NCI-H1417 (cell line): ENCODE measurements at regions not wholly inside any gene's neighbourhood (a gene's known extent, or its start where the extent isn't known, plus 50 kb on each side); places are given as distances from the start of the nearest gene placed in this dataset.
"Not testable (repeated sequence)": the region's sequence is repeated elsewhere in the genome, so short reads cannot be mapped to it uniquely, and the experiment has no call there.

Experiments
- DNase-seq, 3 experiments: peaks; one replicate each; lab custom pipeline; 2025; lab: John Stamatoyannopoulos, UW

DNA sequence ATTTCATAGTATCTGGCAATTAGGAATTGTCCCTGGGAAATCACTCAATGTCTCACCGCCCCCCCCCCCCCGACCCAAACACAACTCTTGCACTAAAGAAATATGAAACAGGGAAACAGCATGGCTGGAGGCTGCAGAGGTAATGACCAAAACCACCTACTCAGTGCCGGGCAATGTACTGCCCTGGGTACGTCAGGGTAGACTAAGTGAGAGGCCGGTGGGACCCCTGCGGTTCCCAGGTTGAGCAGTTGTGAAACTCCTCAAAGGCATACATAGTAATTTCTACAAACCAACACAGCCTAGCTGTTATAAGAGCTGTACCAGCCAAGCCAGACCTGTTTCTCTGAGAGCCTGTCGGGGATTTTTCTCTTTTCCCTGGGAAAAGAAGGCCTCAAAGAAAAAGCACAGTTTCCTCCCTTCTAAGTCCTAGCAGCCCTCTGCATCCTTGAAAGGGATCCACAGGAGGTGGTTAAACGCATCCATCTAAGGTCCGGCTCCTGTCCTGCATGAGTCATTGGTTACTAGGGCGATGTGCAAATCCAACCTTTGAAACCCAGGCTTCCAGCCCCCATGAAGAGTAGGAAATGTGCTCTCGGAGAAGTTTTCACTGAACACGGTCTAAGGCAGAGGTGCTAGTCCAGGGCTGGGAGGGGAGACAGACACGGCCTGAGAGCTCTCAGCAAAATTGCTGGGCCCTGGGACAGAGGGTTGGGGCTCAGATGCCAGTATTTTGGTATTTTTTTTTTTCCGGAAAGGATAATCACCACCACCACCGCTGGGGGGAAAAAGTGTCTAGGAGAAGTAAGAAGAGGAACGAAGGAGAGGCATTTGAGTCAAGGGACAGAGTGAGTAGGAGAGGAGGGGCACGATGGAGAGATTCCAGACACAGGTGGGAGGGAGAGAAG lies 172.8 kb downstream of the ATP6V0E2 start:
- peak in 1 of 3 experiments; percentile 35 for DNase-seq

DNA sequence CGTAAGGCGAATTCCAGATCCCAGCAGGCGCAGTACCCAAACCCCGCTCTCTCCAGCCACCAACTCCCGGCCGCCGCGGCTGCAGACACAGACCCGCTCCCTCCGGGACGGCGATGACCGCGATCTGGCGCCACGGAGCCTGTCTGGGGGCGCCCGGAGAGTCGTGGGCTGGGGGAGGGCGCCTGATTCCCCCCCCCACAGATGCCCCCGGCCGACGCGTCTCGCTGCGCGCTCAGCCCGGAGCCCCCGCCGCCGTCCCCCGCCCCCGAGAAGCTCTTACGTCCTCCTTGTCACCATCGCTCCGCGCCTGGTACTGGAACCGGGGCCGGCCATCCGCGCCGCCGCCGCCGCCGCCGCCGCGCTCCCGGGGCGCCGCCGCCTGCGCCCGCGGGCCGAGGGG lies 173.6 kb downstream of the ATP6V0E2 start:
- DNase-seq, result peak in 2 of 3 experiments; percentile 55 to 56

- peak; percentile 7 to 56 (median 55) for DNase-seq
These were observed 174.0 kb downstream of the ATP6V0E2 start for GRCh38 chr7:150047772-150048171.

DNA sequence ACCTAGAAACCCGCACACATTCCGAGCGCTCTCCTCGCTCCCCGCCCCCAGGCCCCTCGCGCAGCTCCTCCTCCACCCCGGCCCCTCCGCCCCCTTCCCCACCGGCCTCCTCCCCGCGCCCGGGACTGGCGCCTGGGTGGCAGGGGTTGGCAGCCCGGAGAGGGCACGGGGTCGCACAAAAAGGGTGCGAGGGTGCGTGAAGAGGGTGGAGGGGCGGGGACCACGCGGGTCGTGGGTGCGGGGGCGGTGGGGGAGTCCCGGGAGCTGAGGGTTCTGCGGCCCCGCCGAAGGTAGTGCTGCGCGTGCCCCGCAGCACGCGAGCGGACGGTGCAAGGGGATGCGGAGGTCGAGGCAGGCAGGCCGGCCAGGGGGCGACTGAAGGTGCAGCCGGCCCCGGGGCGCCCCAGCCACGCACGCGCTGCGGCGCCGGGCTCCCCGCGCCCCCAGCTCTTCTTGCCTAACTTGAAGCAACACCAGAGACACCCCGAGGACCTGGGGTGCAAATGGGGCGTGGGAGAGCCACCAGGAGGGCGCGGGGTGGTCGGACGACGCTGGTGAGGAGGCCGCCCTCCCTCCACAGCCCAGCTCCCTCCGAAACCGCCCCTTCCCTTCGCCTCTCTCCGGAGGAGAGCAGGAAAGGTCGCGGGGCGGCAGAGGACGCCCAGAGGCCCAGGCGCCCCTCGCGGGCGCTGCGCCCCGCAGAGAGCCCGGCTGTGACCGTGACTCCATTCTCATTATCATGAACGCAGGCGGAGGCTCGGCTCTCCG lies 174.7 kb downstream of the ATP6V0E2 start:
- DNase-seq, result peak in 2 of 3 experiments; percentile 51 to 62

- DNase-seq, result peak in 2 of 3 experiments; percentile 39 to 51
These were observed 175.4 kb downstream of the ATP6V0E2 start for GRCh38 chr7:150049012-150049655.

DNA sequence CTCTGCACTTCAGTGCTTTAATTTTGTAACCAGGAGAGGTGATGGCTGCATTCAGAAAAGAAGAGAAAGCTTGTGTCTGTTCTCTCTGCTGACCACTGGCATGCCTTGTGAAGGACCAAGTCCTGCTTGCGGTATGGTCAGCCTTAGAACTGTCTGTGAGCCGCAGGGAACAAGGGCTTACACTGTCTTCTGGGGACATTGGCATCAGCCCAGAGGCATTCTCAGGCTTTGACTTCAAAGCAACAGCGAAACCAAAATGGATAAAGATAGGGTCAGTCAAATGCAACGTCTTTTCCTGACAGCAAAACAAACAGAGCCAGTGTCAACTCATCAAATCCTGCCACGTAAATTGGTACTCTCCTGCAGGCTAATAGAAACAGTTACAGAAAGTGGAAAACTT lies 179.6 kb downstream of the ATP6V0E2 start:
- DNase-seq, result not testable (repeated sequence)

DNA sequence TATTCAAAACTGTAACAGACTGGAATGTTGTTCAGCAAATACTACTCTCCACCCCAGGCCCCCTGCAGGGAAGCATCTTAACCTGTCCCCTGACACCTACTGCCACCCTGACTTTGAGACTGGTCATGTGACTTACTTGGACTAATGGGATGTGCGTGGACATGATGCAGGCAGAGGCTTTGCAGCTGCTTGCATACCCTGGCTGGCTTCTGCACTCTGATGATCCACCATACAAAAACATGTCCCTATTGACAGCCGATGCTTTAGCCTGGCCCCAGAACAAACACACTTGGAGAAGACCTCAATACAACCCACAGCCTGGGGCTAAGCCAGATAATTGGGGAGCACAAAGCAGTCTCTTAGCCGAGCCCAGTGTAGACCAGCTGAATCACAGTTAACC lies 180.5 kb downstream of the ATP6V0E2 start:
- DNase-seq, result peak in 1 of 3 experiments; percentile 18

DNA sequence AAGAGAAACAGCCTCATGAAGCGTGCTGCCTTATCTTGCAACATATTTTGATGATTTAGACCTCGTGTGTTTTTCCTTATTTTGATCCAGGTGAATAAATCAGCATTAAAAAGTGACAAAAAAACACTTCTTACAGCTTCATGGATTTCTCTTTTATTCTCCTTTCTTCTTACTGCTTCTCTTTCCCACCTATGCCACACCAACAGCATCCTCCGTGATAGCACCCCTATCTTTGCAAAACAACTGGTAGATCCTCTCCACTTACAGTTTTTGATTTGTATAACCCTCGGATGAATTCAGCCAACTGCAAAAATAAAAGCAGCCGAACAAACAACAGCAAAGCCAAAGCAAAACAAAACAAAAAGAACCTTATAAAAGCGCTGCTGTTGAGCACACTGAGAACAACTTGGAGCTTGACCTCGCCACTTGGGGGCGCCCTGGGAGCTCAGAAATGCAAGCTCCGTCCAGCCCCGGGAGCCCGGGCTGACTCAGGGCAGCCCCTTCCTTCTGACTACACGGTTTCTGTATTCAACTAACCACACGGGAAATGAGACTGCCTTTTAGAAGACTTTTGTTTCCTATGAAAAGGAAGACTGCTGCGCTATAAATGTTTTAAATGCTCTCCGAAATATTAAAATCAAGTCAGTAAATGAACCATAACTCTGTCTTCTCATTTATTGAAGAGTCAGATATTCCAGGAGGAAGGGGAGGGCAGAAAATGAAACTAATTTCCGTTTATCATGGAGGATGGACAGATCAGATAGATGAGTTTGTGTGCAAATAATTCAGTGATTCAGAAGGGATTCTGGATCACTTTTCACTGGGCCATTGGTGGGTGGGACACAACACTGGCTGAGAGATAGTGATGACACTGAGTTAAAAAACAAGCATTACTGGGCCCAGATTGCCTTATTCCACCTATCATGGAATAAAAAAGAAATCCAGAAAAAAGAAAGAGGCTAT lies 186.8 kb downstream of the ATP6V0E2 start:
- not testable (repeated sequence) for DNase-seq

GRCh38 chr7:150063195-150063594 lies 189.4 kb downstream of the ATP6V0E2 start:
- not testable (repeated sequence) for DNase-seq

GRCh38 chr7:150069555-150070313 lies 196.0 kb downstream of the ATP6V0E2 start:
- DNase-seq, result not testable (repeated sequence)

- not testable (repeated sequence) for DNase-seq
These were observed 203.8 kb downstream of the ATP6V0E2 start for GRCh38 chr7:150077543-150077942.

GRCh38 chr7:150081865-150082264 lies 208.1 kb downstream of the ATP6V0E2 start:
- DNase-seq, result not testable (repeated sequence)

DNA sequence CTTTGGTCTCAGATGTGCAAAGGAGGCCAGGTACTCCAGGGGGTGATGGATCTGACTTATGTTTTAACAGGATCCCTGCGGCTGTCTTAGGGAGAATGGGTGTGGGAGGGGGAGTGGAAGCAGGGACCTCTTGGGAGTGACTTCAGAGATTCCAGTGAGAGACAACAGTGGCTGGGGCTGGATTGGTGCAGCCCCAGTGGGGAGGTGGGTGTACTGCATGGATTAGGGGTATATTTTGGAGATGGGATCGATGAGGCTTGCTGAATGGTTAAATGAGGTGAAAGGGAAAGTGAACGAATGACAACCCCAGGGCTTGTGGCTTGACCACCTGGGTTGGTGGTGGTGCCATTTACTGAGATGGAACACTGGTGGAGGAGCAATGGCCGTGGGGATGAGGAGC lies 211.0 kb downstream of the ATP6V0E2 start:
- not testable (repeated sequence) for DNase-seq

GRCh38 chr7:150087478-150087877 lies 213.7 kb downstream of the ATP6V0E2 start:
- DNase-seq, result not testable (repeated sequence)

GRCh38 chr7:150089139-150089538 lies 215.4 kb downstream of the ATP6V0E2 start:
- DNase-seq, result not testable (repeated sequence)

GRCh38 chr7:150090776-150091175 lies 217.0 kb downstream of the ATP6V0E2 start:
- peak in 2 of 3 experiments; percentile 15 to 28 for DNase-seq

DNA sequence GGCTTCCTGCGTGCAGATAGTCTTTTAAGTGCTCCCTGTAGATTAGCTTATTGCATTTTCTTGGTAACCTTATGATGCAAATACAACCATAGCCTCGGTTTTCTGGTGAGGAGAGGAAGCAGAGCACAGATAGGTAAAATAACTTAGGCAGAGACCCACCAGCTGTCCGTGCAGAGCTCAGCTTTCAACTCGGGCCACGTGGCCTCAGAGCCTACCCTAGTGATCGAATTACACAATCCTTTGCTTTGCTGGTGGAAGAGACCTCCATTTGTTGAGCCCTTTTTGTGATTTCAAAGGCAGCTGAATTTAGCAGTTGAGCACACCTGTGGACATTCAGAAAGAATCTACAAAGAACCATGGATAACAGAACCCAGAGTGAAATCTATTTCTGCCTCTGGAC lies 220.1 kb downstream of the ATP6V0E2 start:
- DNase-seq, result peak in 1 of 3 experiments; percentile 16

DNA sequence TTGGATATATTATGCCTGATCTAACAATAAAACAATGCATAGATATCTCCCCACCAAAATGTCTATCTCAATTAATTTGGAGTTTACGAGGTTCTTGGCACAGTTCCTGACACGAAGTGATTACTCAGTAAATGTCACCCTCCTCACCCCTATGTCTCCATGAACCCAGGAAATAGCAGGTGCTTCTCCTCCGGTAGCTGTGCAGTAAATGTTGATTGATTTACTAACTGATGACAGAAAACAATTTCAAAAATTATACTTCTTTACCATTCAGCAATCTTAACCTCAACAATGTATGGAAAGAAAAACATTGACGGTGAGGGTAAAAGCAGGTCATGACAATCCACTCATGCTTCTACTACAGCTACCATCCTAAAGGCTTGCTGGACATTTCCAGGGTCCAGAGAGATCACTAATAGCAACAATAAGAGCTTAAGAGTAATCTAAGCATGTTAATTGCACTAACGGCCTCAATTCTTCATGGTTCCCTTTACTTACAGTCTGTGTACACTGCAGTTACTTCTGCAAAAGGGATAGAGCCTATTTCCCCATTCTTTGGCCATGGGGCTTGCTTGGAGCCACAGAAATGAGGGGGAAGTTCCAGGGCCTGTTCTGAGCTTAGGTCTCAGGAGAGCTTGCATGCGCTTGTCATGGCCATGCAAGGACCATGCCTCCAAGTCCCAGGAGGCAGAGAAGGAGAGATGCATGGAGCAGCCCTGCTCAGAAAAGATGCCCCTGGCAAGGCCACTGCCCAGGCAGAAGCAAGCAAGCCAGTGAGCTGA lies 222.6 kb downstream of the ATP6V0E2 start:
- DNase-seq, result peak in 2 of 3 experiments; percentile 17 to 71

DNA sequence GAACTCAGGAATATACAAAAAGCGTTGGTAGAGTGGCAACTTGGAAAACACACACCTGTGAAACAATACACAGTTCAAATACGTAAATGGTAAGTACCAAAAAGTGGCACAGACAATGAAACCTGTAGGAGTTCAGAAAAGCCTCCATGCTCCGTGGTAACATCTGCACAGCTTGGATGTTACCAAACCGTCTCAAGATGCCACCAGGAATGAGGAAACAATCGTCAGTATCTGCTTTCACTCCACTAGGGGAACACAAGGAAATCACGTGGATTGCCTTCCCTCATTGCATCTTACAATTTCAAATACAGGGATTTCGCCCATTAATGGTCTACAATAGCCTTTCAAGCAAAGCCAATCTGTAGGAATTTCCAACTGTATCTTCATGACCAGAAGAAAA lies 224.6 kb upstream of the LRRC61 start:
- DNase-seq, result not testable (repeated sequence)
